NCI-H748 (cell line): ENCODE measurements at regions not wholly inside any gene's neighbourhood (a gene's known extent, or its start where the extent isn't known, plus 50 kb on each side); places are given as distances from the start of the nearest gene placed in this dataset.

ENCODE experiments used
- DNase-seq: peaks from one replicate; lab custom pipeline; 2025; ENCODE audit not compliant: unreplicated experiment; lab: John Stamatoyannopoulos, UW

- no peak for DNase-seq
These were observed 448.4 kb downstream of the COG6 start for GRCh38 chr13:40103864-40104263.

GRCh38 chr13:40105231-40105630 lies 449.8 kb downstream of the COG6 start:
- DNase-seq = no peak

- DNase-seq = no peak
These were observed 453.9 kb downstream of the COG6 start for GRCh38 chr13:40109351-40109844.

GRCh38 chr13:40113643-40114304 lies 458.3 kb downstream of the COG6 start:
- DNase-seq = no peak

- no peak for DNase-seq
These were observed 458.9 kb downstream of the COG6 start for GRCh38 chr13:40114305-40114896.

GRCh38 chr13:40115426-40115825 lies 460.0 kb downstream of the COG6 start:
- DNase-seq = no peak

GRCh38 chr13:40116008-40116407 lies 460.5 kb downstream of the COG6 start:
- no peak for DNase-seq

GRCh38 chr13:40118337-40118736 lies 462.9 kb downstream of the COG6 start:
- DNase-seq = no peak

GRCh38 chr13:40119852-40120251 lies 464.4 kb downstream of the COG6 start:
- DNase-seq = no peak

- DNase-seq = no peak
These were observed 464.8 kb downstream of the COG6 start for GRCh38 chr13:40120288-40120687.

GRCh38 chr13:40120781-40121180 lies 465.3 kb downstream of the COG6 start:
- DNase-seq = no peak

- no peak for DNase-seq
These were observed 466.3 kb downstream of the COG6 start for GRCh38 chr13:40121722-40122121.

GRCh38 chr13:40123962-40124632 lies 468.6 kb downstream of the COG6 start:
- DNase-seq = no peak

- no peak for DNase-seq
These were observed 469.2 kb downstream of the COG6 start for GRCh38 chr13:40124633-40125015.

GRCh38 chr13:40125336-40125735 lies 469.9 kb downstream of the COG6 start:
- DNase-seq = no peak

GRCh38 chr13:40126306-40127085 lies 471.0 kb downstream of the COG6 start:
- no peak for DNase-seq

- no peak for DNase-seq
These were observed 472.0 kb downstream of the COG6 start for GRCh38 chr13:40127476-40127875.

- DNase-seq = no peak
These were observed 472.5 kb downstream of the COG6 start for GRCh38 chr13:40127925-40128324.

GRCh38 chr13:40129467-40129866 lies 474.0 kb downstream of the COG6 start:
- DNase-seq = no peak

- DNase-seq = no peak
These were observed 475.6 kb downstream of the COG6 start for GRCh38 chr13:40130871-40131636.

- DNase-seq = no peak
These were observed 476.8 kb downstream of the COG6 start for GRCh38 chr13:40132249-40132648.
